ENCODE measurements at regions not wholly inside any gene's neighbourhood (a gene's known extent, or its start where the extent isn't known, plus 50 kb on each side); places are given as distances from the start of the nearest gene placed in this dataset.

- DNase-seq = no peak
Observed at GRCh38 chr6:169897601-169898358, 146.4 kb downstream of the ERMARD start.

- DNase-seq = no peak
Observed at GRCh38 chr6:169896826-169897456, 145.5 kb downstream of the ERMARD start.

- no peak for DNase-seq
Observed at GRCh38 chr6:169895926-169896761, 144.7 kb downstream of the ERMARD start.

GRCh38 chr6:169895000-169895759 is 143.8 kb downstream of the ERMARD start:
- no peak for DNase-seq

- DNase-seq = no peak
Observed at GRCh38 chr6:169894377-169894960, 143.0 kb downstream of the ERMARD start.

- no peak for DNase-seq
Observed at GRCh38 chr6:169893624-169894023, 142.2 kb downstream of the ERMARD start.

- no peak for DNase-seq
Observed at GRCh38 chr6:169891846-169892245, 140.4 kb downstream of the ERMARD start.

GRCh38 chr6:169891421-169891820 is 140.0 kb downstream of the ERMARD start:
- DNase-seq = no peak

GRCh38 chr6:169890901-169891300 is 139.5 kb downstream of the ERMARD start:
- no peak for DNase-seq

- DNase-seq = no peak
Observed at GRCh38 chr6:169890049-169890448, 138.6 kb downstream of the ERMARD start.

- no peak for DNase-seq
Observed at GRCh38 chr6:169887529-169888140, 136.2 kb downstream of the ERMARD start.

- no peak for DNase-seq
Observed at GRCh38 chr6:169886631-169887227, 135.3 kb downstream of the ERMARD start.

- no peak for DNase-seq
Observed at GRCh38 chr6:169885831-169886230, 134.4 kb downstream of the ERMARD start.

- DNase-seq = no peak
Observed at GRCh38 chr6:169885131-169885530, 133.7 kb downstream of the ERMARD start.

GRCh38 chr6:169884158-169884557 is 132.7 kb downstream of the ERMARD start:
- DNase-seq = no peak

GRCh38 chr6:169883316-169883715 is 131.9 kb downstream of the ERMARD start:
- no peak for DNase-seq

GRCh38 chr6:169881976-169882375 is 130.6 kb downstream of the ERMARD start:
- DNase-seq = no peak

- DNase-seq = no peak
Observed at GRCh38 chr6:169881398-169881797, 130.0 kb downstream of the ERMARD start.

GRCh38 chr6:169880516-169880915 is 129.1 kb downstream of the ERMARD start:
- no peak for DNase-seq

- DNase-seq = no peak
Observed at GRCh38 chr6:169869301-169869700, 117.9 kb downstream of the ERMARD start.

- DNase-seq = no peak
Observed at GRCh38 chr6:169868458-169868857, 117.0 kb downstream of the ERMARD start.

- no peak for DNase-seq
Observed at GRCh38 chr6:169867751-169868191, 116.3 kb downstream of the ERMARD start.
